ENCODE measurements at regions not wholly inside any gene's neighbourhood (a gene's known extent, or its start where the extent isn't known, plus 50 kb on each side); places are given as distances from the start of the nearest gene placed in this dataset.

- ChIA-PET POLR2A (no interaction called here), CTCF (interaction anchor here (0.7 to 7.1 kb wide), 3 partner anchors 14 to 519 kb away, joined by 3 to 88 read pairs (median 3); no protein-coding TSS in a partner anchor)
- TF ChIP-seq ZNF394 (tag by site-specific recombination; IDR thresholded peaks at IDR 0.05; ENCODE audit: borderline replicate concordance) (no peak), ZNF624 (tag by site-specific recombination; IDR thresholded peaks at IDR 0.05) (no peak), ZNF133 (tag by site-specific recombination; IDR thresholded peaks at IDR 0.05) (no peak), ZFHX2 (tag by site-specific recombination; conservative IDR thresholded peaks at IDR 0.05) (no peak), ZNF571 (tag by site-specific recombination; IDR thresholded peaks at IDR 0.05) (no peak), ZBTB44 (tag by site-specific recombination; IDR thresholded peaks at IDR 0.05) (no peak), ZNF24 (tag by site-specific recombination; IDR thresholded peaks at IDR 0.05) (no peak), ZNF214 (tag by site-specific recombination; IDR thresholded peaks at IDR 0.05; ENCODE audit: borderline replicate concordance) (no peak), ZNF391 (tag by site-specific recombination; IDR thresholded peaks at IDR 0.05; ENCODE audit: borderline replicate concordance, low read depth) (no peak), KLF9 (tag by site-specific recombination; IDR thresholded peaks at IDR 0.05; ENCODE audit: low read depth) (no peak), ZNF433 (tag by site-specific recombination; IDR thresholded peaks at IDR 0.05; ENCODE audit: low read depth) (no peak), PBX3 (CRISPR knock-in tag; IDR thresholded peaks at IDR 0.05) (no peak), ZNF664 (tag by site-specific recombination; IDR thresholded peaks at IDR 0.05) (no peak), ZNF660 (tag by site-specific recombination; IDR thresholded peaks at IDR 0.05) (no peak), MEIS1 (CRISPR knock-in tag; IDR thresholded peaks at IDR 0.05; ENCODE audit: borderline replicate concordance) (no peak), ZNF791 (tag by site-specific recombination; IDR thresholded peaks at IDR 0.05) (no peak)
These were observed 418.2 kb downstream of the GJA1 start for GRCh38 chr6:121853686-121854085.

GRCh38 chr6:121855521-121855920 lies 420.1 kb downstream of the GJA1 start:
- TF ChIP-seq GLI2 (tag by site-specific recombination; IDR thresholded peaks at IDR 0.05; ENCODE audit: borderline replicate concordance, low read depth), result no peak
- TF ChIP-seq WT1 (tag by site-specific recombination; IDR thresholded peaks at IDR 0.05), result no peak
- no peak for TF ChIP-seq ZNF19 (tag by site-specific recombination; IDR thresholded peaks at IDR 0.05; ENCODE audit: low read depth)
- TF ChIP-seq PRDM1 (tag by site-specific recombination; IDR thresholded peaks at IDR 0.05), result no peak
- TF ChIP-seq ZNF302 (tag by site-specific recombination; IDR thresholded peaks at IDR 0.05; ENCODE audit: low read depth), result no peak
- no peak for TF ChIP-seq ZBTB20 (tag by site-specific recombination; IDR thresholded peaks at IDR 0.05)
- TF ChIP-seq ZNF645 (tag by site-specific recombination; IDR thresholded peaks at IDR 0.05), result no peak
- TF ChIP-seq ZXDB (tag by site-specific recombination; IDR thresholded peaks at IDR 0.05), result no peak
- TF ChIP-seq ZNF600 (tag by site-specific recombination; IDR thresholded peaks at IDR 0.05), result no peak
- no peak for TF ChIP-seq ZNF692 (tag by site-specific recombination; IDR thresholded peaks at IDR 0.05)
- TF ChIP-seq ZNF202 (tag by site-specific recombination; IDR thresholded peaks at IDR 0.05; ENCODE audit: borderline replicate concordance), result no peak
- no peak for TF ChIP-seq ZBTB7A (tag by site-specific recombination; IDR thresholded peaks at IDR 0.05; ENCODE audit: low read depth)
- TF ChIP-seq ZNF664 (tag by site-specific recombination; IDR thresholded peaks at IDR 0.05), result no peak
- Histone ChIP-seq H3K9me3 (ENCODE audit: control insufficient read depth, insufficient read depth, low read depth, low read length) (no peaks in the 10 kb centered on the region), H3K27ac (ENCODE audit: extremely low read depth, low read depth, low read length) (no peak overlapping the region), H3K36me3 (ENCODE audit: control insufficient read depth in 2 of 2, insufficient read depth in 1 of 2, low read length in 2 of 2) (no peaks in the 10 kb centered on the region), H3K4me3 (ENCODE audit: low read depth, low read length) (no peak overlapping the region), H3K4me1 (ENCODE audit: control insufficient read depth, insufficient read depth, low read length) (no peaks in the 10 kb centered on the region)
- POLR2A ChIA-PET, result no interaction called here
- CTCF ChIA-PET, result interaction anchor here (0.7 kb wide), 1 partner anchor 179 kb away, joined by 3 read pairs; no protein-coding TSS in a partner anchor

More at GRCh38 chr6:121853686-121854085, 418.2 kb downstream of the GJA1 start:
- Histone ChIP-seq H3K27ac (ENCODE audit: extremely low read depth, low read depth, low read length) (no peak overlapping the region), H3K4me1 (ENCODE audit: control insufficient read depth, insufficient read depth, low read length) (no peaks in the 10 kb centered on the region), H3K4me3 (ENCODE audit: low read depth, low read length) (no peak overlapping the region), H3K36me3 (ENCODE audit: control insufficient read depth in 2 of 2, insufficient read depth in 1 of 2, low read length in 2 of 2) (no peaks in the 10 kb centered on the region), H3K9me3 (ENCODE audit: control insufficient read depth, insufficient read depth, low read depth, low read length) (no peaks in the 10 kb centered on the region)
